Small intestine (tissue), 7 donors: ENCODE measurements at regions not wholly inside any gene's neighbourhood (a gene's known extent, or its start where the extent isn't known, plus 50 kb on each side); places are given as distances from the start of the nearest gene placed in this dataset.

Experiments used
- DNase-seq, 2 donors: peaks; one replicate each; pipeline versions ENCODE4 v3.0.0 to v3.0.0-alpha.2; 2013
- FAIRE-seq: peaks from 2 replicates; lab custom pipeline; 2012; peaks lifted over from hg19 to GRCh38; lab: Jason Lieb, UNC
- H3K27ac ChIP-seq, 3 donors: one replicate each; pipeline ENCODE4 v1.5.1; 2013; ENCODE audit warnings: low read length in 2 of 3, mild to moderate bottlenecking in 2 of 3, control low read depth in 1 of 3, inconsistent platforms in 1 of 3, low read depth in 1 of 3, moderate library complexity in 1 of 3
- H3K27me3 ChIP-seq, 3 donors: one replicate each; pipeline ENCODE4 v1.6.1; 2013; ENCODE audit warnings: low read length in 3 of 3, inconsistent platforms in 1 of 3; ENCODE audit not compliant: control insufficient read depth in 3 of 3, insufficient read depth in 3 of 3
- H3K36me3 ChIP-seq, 3 donors: one replicate each; pipeline ENCODE4 v1.6.1; 2013; ENCODE audit warnings: low read length in 3 of 3, inconsistent platforms in 1 of 3, low read depth in 1 of 3, mild to moderate bottlenecking in 1 of 3, moderate library complexity in 1 of 3; ENCODE audit not compliant: control insufficient read depth in 3 of 3, insufficient read depth in 2 of 3
- H3K4me1 ChIP-seq, 3 donors: one replicate each; pipeline ENCODE4 v1.6.1; 2013; ENCODE audit warnings: low read length in 2 of 3, inconsistent platforms in 1 of 3, low read depth in 1 of 3, mild to moderate bottlenecking in 1 of 3, moderate library complexity in 1 of 3; ENCODE audit not compliant: control insufficient read depth in 3 of 3, insufficient read depth in 2 of 3
- H3K4me3 ChIP-seq, 3 donors: one replicate each; pipeline ENCODE4 v1.5.1; 2013; ENCODE audit warnings: low read length in 3 of 3, control low read depth in 1 of 3, inconsistent platforms in 1 of 3, low read depth in 1 of 3, mild to moderate bottlenecking in 1 of 3, moderate library complexity in 1 of 3
- H3K9me3 ChIP-seq, 2 donors: one replicate each; pipeline ENCODE4 v1.6.1; 2013; ENCODE audit warnings: low read depth in 1 of 2, low read length in 1 of 2; ENCODE audit not compliant: control insufficient read depth in 2 of 2, insufficient read depth in 1 of 2
- WGBS, 3 donors: extraction: QIAGEN DNeasy Blood & Tissue Kit; methylation state at CpG; one replicate each; pipeline ENCODE4 v1.1.7; 2013; 5-methylcytosine and 5-hydroxymethylcytosine counted together
- donor health status: healthy with polysubstance abuse.
- donor health status: control.
- donor health status: control.
- donor health status: Bipolar disorder and iron deficiency.
- donor health status: healthy.

DNA sequence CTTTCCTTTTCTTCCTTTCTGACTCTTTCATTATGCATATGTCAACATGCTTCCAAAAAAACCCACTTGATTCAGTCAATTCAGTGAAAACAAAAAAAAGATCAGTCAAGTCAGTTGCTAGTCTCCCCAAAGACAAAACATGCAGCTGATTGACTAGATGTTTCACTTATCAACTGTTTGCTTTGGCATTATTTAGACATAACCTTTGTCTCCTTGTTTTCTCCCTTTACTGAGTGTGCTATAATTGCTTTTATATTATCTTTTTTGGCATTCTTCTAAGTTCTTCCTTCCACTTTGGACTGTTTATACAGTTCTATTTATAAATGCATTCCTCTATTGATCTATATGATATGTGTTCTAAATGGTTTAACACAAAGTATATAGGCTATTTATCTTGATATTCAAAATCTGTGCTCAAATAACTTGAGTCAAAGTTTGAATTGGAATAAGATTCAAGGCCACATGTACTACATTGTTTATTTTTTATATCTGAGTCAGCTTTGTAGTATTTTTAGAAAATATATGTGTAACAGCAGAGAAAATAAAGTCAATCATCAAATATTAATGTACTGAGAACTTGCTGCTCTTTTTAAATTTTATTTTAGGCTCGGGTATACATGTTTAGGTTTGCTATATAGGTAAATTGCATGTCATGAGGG lies 260.5 kb downstream of the CENPW start:
- no peaks in the 10 kb centered on the region for H3K27me3 ChIP-seq
- no peak for DNase-seq
- no peak overlapping the region for H3K4me3 ChIP-seq
- no peaks in the 10 kb centered on the region for H3K4me1 ChIP-seq
- FAIRE-seq = no peak
- WGBS, 3 donors = 70 to 75% (median 74%) methylated on average over 1 of the region's 1 CpG
- H3K9me3 ChIP-seq = peaks cover 0 to under 1% of the 10 kb centered on the region in 2 donors
- no peaks in the 10 kb centered on the region for H3K36me3 ChIP-seq
- no peak overlapping the region for H3K27ac ChIP-seq

DNA sequence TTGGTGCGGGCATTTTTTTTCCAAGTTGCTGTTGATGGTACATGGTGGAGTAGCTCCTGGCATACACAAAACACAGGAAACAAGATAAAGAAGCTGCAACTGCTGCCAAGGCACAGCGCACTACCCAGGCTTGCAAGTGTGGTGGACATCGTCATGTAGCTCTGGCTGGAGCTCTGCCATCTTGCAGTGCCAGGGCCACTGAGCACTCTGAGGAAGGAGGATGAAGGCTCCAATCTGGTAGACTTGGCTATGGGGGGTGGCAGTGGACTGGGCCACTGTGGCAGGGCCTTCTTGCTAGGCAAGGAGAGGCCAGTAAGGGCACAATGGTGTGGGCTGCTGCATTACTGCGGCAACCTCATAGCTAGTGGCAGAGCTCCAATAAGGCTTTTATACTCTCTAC lies 263.5 kb downstream of the CENPW start:
- peaks cover 0 to 2% of the 10 kb centered on the region in 2 donors for H3K9me3 ChIP-seq
- no peak for DNase-seq
- no peaks in the 10 kb centered on the region for H3K36me3 ChIP-seq
- WGBS, 3 donors = 93 to 97% (median 93%) methylated on average over 4 of the region's 4 CpGs
- no peaks in the 10 kb centered on the region for H3K4me1 ChIP-seq
- no peaks in the 10 kb centered on the region for H3K27me3 ChIP-seq
- H3K27ac ChIP-seq = no peak overlapping the region
- FAIRE-seq = no peak
- no peak overlapping the region for H3K4me3 ChIP-seq

DNA sequence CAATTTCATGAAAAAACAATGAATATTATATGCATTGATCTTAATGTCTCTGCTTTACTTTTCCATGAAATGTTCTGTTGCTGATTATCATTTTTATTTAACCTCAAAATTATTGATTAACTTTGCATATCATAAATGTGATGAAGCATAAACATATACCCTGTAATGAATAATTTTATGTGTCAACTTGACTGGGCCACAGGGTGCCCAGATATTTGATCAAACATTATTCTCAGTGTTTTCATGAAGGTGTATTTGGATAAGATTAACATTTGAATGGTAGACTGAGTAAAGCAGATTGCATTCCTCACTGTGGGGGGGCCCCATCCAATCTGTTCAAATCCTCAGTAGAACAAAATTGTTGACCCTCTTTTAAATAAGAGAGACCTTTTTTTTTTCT lies 265.2 kb downstream of the CENPW start:
- no peaks in the 10 kb centered on the region for H3K36me3 ChIP-seq
- no peak for FAIRE-seq

DNA sequence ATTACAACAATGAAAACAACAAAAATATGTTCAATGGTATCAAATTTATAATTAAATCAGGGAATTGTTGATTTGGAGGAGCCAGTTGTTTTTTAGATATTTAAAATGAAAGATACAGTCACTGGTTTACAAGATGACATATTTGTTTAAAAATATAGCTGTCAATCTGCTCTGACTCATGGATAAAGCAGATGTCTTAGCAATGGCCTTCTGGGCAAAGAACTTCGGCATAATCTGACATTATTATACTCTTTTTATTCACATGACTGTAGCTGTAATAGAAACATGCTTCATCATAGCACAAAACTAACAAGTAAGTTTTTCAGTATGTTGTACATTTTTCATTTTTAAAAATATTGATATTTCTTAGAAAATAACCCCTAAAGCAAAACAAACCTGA lies 267.4 kb downstream of the CENPW start:
- DNase-seq (no peak), FAIRE-seq (no peak)
- no peak overlapping the region for H3K27ac ChIP-seq
- H3K9me3 ChIP-seq = peaks cover 0 to 2% of the 10 kb centered on the region in 2 donors
- 81 to 89% (median 86%) methylated on average over 1 of the region's 1 CpG for WGBS, 3 donors
- no peaks in the 10 kb centered on the region for H3K27me3 ChIP-seq
- no peaks in the 10 kb centered on the region for H3K36me3 ChIP-seq
- no peaks in the 10 kb centered on the region for H3K4me1 ChIP-seq
- H3K4me3 ChIP-seq = no peak overlapping the region

More for the DNA sequence above, 265.2 kb downstream of the CENPW start:
- no peak for DNase-seq
- Histone ChIP-seq H3K27me3 (no peaks in the 10 kb centered on the region), H3K27ac (no peak overlapping the region), H3K9me3 (peaks cover 0 to 2% of the 10 kb centered on the region in 2 donors), H3K4me3 (no peak overlapping the region), H3K4me1 (no peaks in the 10 kb centered on the region)

DNA sequence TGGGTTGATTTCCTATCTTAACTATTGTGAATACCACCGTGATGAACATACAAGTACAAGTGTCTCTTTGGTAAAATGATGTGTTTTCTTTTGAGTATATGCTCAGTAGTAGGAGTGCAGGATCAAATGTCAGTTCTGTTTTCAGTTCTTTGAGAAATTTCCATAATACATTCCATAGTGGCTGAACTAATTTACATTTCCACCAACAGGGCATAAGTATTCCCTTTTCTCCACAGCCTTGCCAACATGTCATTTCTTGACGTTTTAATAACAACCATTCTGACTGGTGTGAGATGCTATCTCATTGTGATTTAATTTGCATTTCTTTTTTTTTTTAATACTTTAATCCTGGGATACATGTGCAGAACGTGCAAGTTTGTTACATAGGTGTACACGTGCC lies 268.8 kb downstream of the CENPW start:
- FAIRE-seq (no peak), DNase-seq (no peak)
- 70 to 85% (median 84%) methylated on average over 4 of the region's 4 CpGs for WGBS, 3 donors
- Histone ChIP-seq H3K27me3 (no peaks in the 10 kb centered on the region), H3K27ac (no peak overlapping the region), H3K4me1 (no peaks in the 10 kb centered on the region), H3K36me3 (no peaks in the 10 kb centered on the region), H3K4me3 (no peak overlapping the region), H3K9me3 (peaks cover 0 to 2% of the 10 kb centered on the region in 2 donors)

DNA sequence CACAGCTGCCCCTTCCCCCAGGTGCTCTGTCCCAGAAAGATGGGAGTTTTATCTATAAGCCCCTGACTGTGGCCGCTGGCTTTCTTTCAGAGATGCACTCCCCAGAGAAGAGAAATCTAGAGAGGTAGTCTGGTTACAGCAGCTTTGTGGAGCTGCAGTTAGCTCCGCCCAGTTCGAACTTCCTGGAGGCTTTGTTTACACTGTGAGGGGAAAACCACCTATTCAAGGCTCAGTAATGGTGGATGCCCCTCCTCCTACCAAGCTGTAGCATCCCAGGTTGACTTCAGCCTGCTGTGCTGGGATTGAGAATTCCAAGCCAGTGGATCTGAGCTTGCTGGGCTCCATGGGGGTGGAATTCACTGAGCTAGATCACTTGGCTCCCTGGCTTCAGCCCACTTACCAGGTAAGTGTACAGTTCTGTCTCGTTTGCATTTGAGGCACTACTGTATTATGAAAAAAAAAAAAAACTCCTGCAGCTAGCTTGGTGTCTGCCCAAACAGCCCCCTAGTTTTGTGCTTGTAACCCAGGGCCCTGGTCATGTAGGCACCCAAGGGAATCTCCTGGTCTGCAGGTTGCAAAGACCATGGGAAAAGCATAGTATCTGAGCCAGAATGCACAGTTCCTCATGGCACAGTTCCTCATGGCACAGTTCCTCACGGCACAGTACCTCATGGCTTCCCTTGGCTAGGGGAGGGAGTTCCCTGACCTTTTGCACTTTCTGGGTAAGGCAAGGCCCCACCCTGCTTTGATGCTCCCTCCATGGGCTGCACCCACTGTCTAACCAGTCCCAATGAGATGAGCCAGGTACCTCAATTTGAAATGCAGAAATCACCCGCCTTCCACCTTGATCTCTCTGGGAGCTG lies 275.0 kb downstream of the CENPW start:
- no peaks in the 10 kb centered on the region for H3K27me3 ChIP-seq
- DNase-seq = no peak
- no peaks in the 10 kb centered on the region for H3K4me1 ChIP-seq
- no peak overlapping the region for H3K4me3 ChIP-seq
- no peaks in the 10 kb centered on the region for H3K9me3 ChIP-seq
- 60 to 80% (median 70%) methylated on average over 6 of the region's 6 CpGs for WGBS, 3 donors
- no peak for FAIRE-seq
- no peaks in the 10 kb centered on the region for H3K36me3 ChIP-seq
- no peak overlapping the region for H3K27ac ChIP-seq

DNA sequence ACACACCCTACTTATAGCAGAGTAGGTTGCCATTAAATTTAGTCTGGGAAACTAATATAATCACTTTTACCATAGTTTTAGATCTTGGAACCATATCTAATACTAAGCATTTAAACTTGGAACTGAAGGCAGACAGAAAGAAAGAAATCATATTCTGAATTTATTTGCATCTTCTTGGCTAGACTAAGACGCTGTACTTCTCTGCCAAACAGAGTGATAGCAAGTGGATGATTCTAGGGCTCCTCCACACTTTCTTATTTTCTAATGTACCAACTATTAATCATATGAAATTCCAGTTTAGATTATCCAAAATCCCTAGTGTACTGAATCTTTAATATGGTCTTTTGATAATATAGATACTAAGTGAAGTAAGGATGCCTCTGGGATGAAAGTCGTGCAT lies 277.0 kb downstream of the CENPW start:
- no peak for DNase-seq
- Histone ChIP-seq H3K4me3 (no peak overlapping the region), H3K9me3 (no peaks in the 10 kb centered on the region), H3K4me1 (no peaks in the 10 kb centered on the region), H3K27ac (no peak overlapping the region), H3K36me3 (no peaks in the 10 kb centered on the region), H3K27me3 (no peaks in the 10 kb centered on the region)
- FAIRE-seq = no peak
- WGBS, 3 donors = 52 to 63% (median 62%) methylated on average over 2 of the region's 2 CpGs

DNA sequence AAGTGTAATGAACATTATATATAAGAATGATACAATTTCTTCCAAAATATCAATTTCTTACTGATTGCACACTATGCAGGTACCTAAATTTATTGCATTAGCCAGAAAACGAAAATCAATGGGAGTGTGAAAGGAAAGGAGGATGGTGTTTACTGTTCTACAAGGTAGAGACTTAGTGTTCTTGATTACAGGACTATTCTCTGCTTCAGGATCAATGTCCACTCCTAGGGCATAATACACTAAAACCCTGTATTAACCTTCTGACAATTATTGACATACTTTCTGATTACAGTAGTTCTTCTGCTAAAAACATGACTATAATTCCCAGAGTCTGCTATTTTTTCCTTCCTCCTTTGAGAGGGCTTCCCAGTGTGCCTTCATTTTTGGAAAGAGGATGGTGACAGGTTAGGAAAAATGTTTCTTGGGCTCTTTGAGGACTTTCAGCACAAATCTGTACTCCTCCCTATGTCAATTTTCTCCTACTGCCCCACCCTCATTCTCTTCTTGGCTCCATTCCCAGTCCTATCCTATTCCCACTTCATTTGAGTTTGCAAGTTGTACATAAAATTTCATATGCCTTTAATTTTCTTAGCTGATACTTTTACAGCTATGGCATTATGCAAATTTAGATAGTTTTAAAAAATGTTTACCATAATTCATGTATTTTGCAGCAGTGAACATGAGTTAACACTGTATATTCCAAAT lies 278.9 kb downstream of the CENPW start:
- FAIRE-seq (no peak), DNase-seq (peak; percentile 42 to 53)
- H3K36me3 ChIP-seq = no peaks in the 10 kb centered on the region
- no peak overlapping the region for H3K4me3 ChIP-seq
- peak overlapping the region in 1 of 3 donors; percentile 51 for H3K27ac ChIP-seq
- 0 to 40% (median 14%) methylated on average over 1 of the region's 1 CpG for WGBS, 3 donors
- no peaks in the 10 kb centered on the region for H3K4me1 ChIP-seq
- no peaks in the 10 kb centered on the region for H3K9me3 ChIP-seq
- no peaks in the 10 kb centered on the region for H3K27me3 ChIP-seq
